ENCODE measurements at regions not wholly inside any gene's neighbourhood (a gene's known extent, or its start where the extent isn't known, plus 50 kb on each side); places are given as distances from the start of the nearest gene placed in this dataset.

DNA sequence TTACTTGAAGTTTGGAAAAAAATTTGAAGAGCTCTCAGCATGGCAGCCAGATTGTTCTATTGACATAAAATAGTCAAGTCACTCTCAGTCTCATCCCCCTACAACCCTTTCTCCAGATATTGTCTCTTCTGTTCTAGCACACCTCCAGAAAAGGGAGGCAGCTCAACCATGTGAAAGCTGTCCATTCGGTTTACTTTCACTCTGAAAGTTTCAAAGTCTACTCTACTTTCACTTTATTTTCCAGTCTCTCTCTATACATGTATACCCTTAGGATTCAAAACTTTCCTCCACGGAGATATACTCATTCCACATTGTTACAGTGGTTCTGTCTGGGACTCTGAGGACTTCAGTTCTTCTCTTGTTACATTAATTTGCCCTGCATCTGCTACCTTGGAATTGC is 111.0 kb upstream of the STAC start:
- TF ChIP-seq, protein P1, sequence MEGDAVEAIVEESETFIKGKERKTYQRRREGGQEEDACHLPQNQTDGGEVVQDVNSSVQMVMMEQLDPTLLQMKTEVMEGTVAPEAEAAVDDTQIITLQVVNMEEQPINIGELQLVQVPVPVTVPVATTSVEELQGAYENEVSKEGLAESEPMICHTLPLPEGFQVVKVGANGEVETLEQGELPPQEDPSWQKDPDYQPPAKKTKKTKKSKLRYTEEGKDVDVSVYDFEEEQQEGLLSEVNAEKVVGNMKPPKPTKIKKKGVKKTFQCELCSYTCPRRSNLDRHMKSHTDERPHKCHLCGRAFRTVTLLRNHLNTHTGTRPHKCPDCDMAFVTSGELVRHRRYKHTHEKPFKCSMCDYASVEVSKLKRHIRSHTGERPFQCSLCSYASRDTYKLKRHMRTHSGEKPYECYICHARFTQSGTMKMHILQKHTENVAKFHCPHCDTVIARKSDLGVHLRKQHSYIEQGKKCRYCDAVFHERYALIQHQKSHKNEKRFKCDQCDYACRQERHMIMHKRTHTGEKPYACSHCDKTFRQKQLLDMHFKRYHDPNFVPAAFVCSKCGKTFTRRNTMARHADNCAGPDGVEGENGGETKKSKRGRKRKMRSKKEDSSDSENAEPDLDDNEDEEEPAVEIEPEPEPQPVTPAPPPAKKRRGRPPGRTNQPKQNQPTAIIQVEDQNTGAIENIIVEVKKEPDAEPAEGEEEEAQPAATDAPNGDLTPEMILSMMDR (IDR thresholded peaks at IDR 0.05), result no peak
- no peak for TF ChIP-seq POLR2A (IDR thresholded peaks at IDR 0.05)

Measured in lower leg skin (tissue), 3 donors.